ENCODE measurements at regions not wholly inside any gene's neighbourhood (a gene's known extent, or its start where the extent isn't known, plus 50 kb on each side); places are given as distances from the start of the nearest gene placed in this dataset.

- TF ChIP-seq CTCF (IDR thresholded peaks at IDR 0.05) (no peak), POLR2AphosphoS5 (IDR thresholded peaks at IDR 0.05) (no peak), POLR2A (IDR thresholded peaks at IDR 0.05) (no peak)
These were observed 361.1 kb upstream of the CDIN1 start for GRCh38 chr15:36218322-36218721.

Measured in prostate gland (tissue), 2 donors.